Neural progenitor cell (in vitro differentiated cells): ENCODE measurements at regions not wholly inside any gene's neighbourhood (a gene's known extent, or its start where the extent isn't known, plus 50 kb on each side); places are given as distances from the start of the nearest gene placed in this dataset.

Experiments
- EZH2 ChIP-seq: fragments of 200-600 bp; sonication (generic); IDR thresholded peaks from 2 replicates; pipeline ENCODE4 v1.6.1; 2017; ENCODE audit warnings: antibody characterized with exemption, mild to moderate bottlenecking, moderate library complexity
- TF ChIP-seq, protein P1 (sequence below): fragments of 200-600 bp; sonication (generic); IDR thresholded peaks from 2 replicates; pipeline ENCODE4 v1.5.1; 2017; ENCODE audit warnings: antibody characterized with exemption, mild to moderate bottlenecking

- TF ChIP-seq EZH2: no peak
- TF ChIP-seq, protein P1, sequence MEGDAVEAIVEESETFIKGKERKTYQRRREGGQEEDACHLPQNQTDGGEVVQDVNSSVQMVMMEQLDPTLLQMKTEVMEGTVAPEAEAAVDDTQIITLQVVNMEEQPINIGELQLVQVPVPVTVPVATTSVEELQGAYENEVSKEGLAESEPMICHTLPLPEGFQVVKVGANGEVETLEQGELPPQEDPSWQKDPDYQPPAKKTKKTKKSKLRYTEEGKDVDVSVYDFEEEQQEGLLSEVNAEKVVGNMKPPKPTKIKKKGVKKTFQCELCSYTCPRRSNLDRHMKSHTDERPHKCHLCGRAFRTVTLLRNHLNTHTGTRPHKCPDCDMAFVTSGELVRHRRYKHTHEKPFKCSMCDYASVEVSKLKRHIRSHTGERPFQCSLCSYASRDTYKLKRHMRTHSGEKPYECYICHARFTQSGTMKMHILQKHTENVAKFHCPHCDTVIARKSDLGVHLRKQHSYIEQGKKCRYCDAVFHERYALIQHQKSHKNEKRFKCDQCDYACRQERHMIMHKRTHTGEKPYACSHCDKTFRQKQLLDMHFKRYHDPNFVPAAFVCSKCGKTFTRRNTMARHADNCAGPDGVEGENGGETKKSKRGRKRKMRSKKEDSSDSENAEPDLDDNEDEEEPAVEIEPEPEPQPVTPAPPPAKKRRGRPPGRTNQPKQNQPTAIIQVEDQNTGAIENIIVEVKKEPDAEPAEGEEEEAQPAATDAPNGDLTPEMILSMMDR: no peak
These were observed 302.0 kb upstream of the CHRM2 start for GRCh38 chr7:136566491-136566890.
